ENCODE measurements at regions not wholly inside any gene's neighbourhood (a gene's known extent, or its start where the extent isn't known, plus 50 kb on each side); places are given as distances from the start of the nearest gene placed in this dataset.

DNA sequence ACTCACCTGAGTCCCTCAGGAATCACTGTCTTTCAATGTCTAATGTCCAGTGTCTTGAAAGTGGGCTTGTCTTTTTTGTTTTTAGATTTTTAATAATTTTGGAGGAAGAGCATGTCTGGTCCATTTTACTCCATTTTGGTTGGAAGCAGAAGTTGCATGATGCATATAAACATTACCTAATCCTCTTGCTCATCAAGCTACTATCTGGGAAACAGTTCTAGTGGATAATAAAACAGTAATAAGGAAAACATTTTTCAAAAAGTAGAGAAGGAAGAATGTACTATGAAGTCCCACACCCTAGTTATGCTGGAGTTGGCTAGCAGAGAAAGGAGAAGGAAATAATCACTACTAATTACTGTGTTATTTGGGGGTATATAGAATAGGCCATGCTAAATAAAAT lies 263.7 kb downstream of the ETAA1 start:
- H3K36me3 Mint-ChIP-seq (ENCODE audit: low read depth), result no peaks in the 10 kb centered on the region
- no peak overlapping the region for H3K4me3 Mint-ChIP-seq
- H3K27me3 Mint-ChIP-seq, result no peaks in the 10 kb centered on the region
- no peak overlapping the region for H3K27ac Mint-ChIP-seq
- no peak for ATAC-seq (replicated peaks)
- no peaks in the 10 kb centered on the region for H3K4me1 Mint-ChIP-seq
- no peaks in the 10 kb centered on the region for H3K9me3 Mint-ChIP-seq

- no peaks in the 10 kb centered on the region for H3K9me3 Mint-ChIP-seq
- no peak overlapping the region for H3K27ac Mint-ChIP-seq
- ATAC-seq (replicated peaks), result no peak
- H3K27me3 Mint-ChIP-seq, result no peaks in the 10 kb centered on the region
- H3K36me3 Mint-ChIP-seq (ENCODE audit: low read depth), result no peaks in the 10 kb centered on the region
- H3K4me1 Mint-ChIP-seq, result no peaks in the 10 kb centered on the region
- no peak overlapping the region for H3K4me3 Mint-ChIP-seq
These were observed 265.1 kb downstream of the ETAA1 start for GRCh38 chr2:67662222-67662621.

DNA sequence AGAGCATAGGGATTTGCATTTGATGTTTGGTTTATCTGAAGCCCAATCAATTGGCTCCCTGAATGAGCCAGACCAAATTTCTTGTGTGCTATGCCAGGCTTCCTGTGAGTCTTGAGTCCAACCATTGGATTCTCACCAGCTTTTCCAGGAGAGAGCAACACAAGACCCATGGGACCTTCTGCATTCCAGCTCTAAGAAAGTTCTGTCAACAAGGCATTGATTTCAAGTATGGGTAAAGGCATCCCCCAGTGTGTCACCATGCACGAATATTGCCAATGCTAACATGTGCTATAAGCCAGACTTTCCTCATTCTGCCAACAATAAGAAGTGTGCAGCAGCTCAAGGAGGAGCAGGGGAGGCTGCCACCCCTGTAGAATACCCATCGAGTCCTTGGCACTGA lies 266.6 kb downstream of the ETAA1 start:
- no peak for ATAC-seq (replicated peaks)
- H3K9me3 Mint-ChIP-seq, result no peaks in the 10 kb centered on the region
- no peaks in the 10 kb centered on the region for H3K27me3 Mint-ChIP-seq

DNA sequence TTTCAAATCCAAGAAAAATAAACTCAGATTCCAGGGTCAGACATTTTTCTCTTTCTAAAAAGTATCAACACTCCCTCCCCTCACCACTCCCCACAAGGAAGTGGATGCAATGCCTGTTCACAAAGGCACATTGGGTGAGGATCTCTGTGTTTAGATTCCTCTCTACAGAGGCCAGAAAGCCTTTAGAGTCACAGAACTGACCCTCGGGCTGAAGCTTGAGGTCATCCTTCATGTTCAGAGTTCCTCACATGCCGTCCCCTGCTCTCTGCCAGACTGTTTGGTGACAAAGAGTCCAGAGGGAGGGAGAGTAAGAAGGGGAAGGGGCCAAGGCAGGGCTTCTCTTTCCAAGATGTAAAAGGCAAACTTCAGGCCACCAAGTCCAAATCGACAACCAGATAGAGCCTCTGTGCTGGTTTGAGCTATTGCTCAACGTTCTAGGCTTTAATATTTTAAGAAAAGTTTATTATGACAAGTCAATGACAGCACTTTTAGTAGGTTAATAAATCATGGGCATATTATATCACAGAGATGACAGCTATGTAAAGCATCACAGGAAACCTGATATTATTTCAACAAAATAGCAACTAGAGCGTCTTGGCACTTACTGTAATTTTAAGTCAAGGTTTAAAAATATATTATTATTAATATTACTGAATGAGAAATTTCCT lies 269.4 kb downstream of the ETAA1 start:
- H3K4me3 Mint-ChIP-seq, result no peak overlapping the region
- no peaks in the 10 kb centered on the region for H3K27me3 Mint-ChIP-seq
- H3K4me1 Mint-ChIP-seq, result no peaks in the 10 kb centered on the region
- no peaks in the 10 kb centered on the region for H3K36me3 Mint-ChIP-seq (ENCODE audit: low read depth)
- no peaks in the 10 kb centered on the region for H3K9me3 Mint-ChIP-seq
- no peak for ATAC-seq (replicated peaks)
- H3K27ac Mint-ChIP-seq, result no peak overlapping the region

More for the DNA sequence above, 266.6 kb downstream of the ETAA1 start:
- Mint-ChIP-seq H3K4me3 (no peak overlapping the region), H3K4me1 (no peaks in the 10 kb centered on the region), H3K27ac (no peak overlapping the region), H3K36me3 (ENCODE audit: low read depth) (no peaks in the 10 kb centered on the region)

GRCh38 chr2:67667054-67667908 lies 270.1 kb downstream of the ETAA1 start:
- Mint-ChIP-seq H3K4me3 (no peak overlapping the region), H3K9me3 (no peaks in the 10 kb centered on the region), H3K27ac (no peak overlapping the region), H3K36me3 (ENCODE audit: low read depth) (no peaks in the 10 kb centered on the region), H3K4me1 (no peaks in the 10 kb centered on the region), H3K27me3 (no peaks in the 10 kb centered on the region)
- ATAC-seq (replicated peaks), result no peak

DNA sequence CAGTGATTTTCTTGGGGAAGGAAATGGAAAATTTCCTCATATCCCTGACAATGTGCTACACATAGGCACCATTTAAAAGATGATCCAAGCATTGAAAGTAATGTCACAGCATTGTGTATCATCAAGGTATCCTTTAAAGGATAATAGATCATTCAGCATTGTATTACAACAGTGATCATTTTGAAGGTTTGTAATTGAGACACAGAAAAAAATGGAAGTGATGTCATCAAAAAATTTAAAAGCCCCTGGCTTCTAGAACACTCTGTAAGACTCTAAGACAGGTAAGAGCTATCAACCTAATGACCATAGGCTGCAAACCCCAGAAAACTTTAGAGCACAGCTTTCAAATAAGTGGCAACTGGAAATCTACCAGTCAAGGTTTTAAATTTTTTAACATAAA lies 271.4 kb downstream of the ETAA1 start:
- Mint-ChIP-seq H3K4me1 (no peaks in the 10 kb centered on the region), H3K27ac (no peak overlapping the region), H3K27me3 (no peaks in the 10 kb centered on the region), H3K9me3 (no peaks in the 10 kb centered on the region), H3K4me3 (no peak overlapping the region), H3K36me3 (ENCODE audit: low read depth) (no peaks in the 10 kb centered on the region)
- ATAC-seq (replicated peaks), result no peak

DNA sequence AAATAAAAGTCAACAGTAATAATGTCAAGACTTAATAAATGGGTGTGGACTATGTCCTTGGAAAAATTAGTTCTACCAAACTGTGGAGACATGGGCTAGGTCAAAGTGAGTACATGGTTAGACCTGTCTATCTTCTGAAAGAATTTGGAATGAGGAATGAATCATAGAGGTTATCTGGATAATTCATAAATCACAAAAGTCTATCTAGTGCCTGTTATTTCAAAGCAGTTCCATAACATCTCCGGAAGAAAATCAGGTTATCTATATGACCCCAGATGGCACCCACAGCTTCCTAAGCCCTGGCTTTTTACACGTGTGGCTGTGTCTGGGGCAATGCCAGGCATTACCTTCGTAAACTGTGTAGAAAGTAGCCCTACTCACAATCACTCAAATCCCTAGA lies 272.0 kb downstream of the ETAA1 start:
- Mint-ChIP-seq H3K36me3 (ENCODE audit: low read depth) (no peaks in the 10 kb centered on the region), H3K9me3 (no peaks in the 10 kb centered on the region), H3K27me3 (no peaks in the 10 kb centered on the region)

GRCh38 chr2:67669766-67670165 lies 272.6 kb downstream of the ETAA1 start:
- H3K4me3 Mint-ChIP-seq, result no peak overlapping the region
- no peaks in the 10 kb centered on the region for H3K36me3 Mint-ChIP-seq (ENCODE audit: low read depth)
- H3K9me3 Mint-ChIP-seq, result no peaks in the 10 kb centered on the region
- ATAC-seq (replicated peaks), result no peak
- no peaks in the 10 kb centered on the region for H3K4me1 Mint-ChIP-seq
- H3K27me3 Mint-ChIP-seq, result no peaks in the 10 kb centered on the region
- H3K27ac Mint-ChIP-seq, result no peak overlapping the region

More for the DNA sequence above, 272.0 kb downstream of the ETAA1 start:
- no peak for ATAC-seq (replicated peaks)
- H3K4me3 Mint-ChIP-seq, result no peak overlapping the region
- no peak overlapping the region for H3K27ac Mint-ChIP-seq
- H3K4me1 Mint-ChIP-seq, result no peaks in the 10 kb centered on the region

DNA sequence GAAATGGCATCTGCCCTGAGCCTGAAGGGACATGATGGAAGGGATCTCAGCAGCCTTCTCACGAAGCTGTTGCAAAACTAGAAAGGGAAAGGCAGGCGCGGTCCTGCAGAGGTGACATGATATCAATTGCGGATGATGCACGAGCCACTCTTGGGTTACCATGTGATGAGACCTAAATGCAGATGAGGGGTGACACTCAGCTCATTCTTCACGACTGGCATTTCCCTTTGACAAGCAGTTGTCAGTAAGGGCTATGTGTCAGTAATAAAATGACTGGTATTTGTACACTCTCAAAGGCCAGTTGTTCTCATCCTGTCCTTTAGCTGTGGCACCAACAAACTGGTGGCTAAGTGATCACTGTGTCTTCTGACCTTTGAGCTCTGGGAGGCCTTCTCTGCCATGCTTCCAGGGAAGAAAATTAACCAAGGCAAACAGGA lies 273.6 kb downstream of the ETAA1 start:
- H3K27ac Mint-ChIP-seq, result no peak overlapping the region
- no peaks in the 10 kb centered on the region for H3K36me3 Mint-ChIP-seq (ENCODE audit: low read depth)
- H3K9me3 Mint-ChIP-seq, result no peaks in the 10 kb centered on the region
- no peak for ATAC-seq (replicated peaks)
- no peak overlapping the region for H3K4me3 Mint-ChIP-seq
- no peaks in the 10 kb centered on the region for H3K27me3 Mint-ChIP-seq
- H3K4me1 Mint-ChIP-seq, result no peaks in the 10 kb centered on the region

- Mint-ChIP-seq H3K4me3 (no peak overlapping the region), H3K9me3 (no peaks in the 10 kb centered on the region), H3K27ac (no peak overlapping the region), H3K4me1 (no peaks in the 10 kb centered on the region), H3K27me3 (no peaks in the 10 kb centered on the region), H3K36me3 (ENCODE audit: low read depth) (no peaks in the 10 kb centered on the region)
- no peak for ATAC-seq (replicated peaks)
These were observed 274.6 kb downstream of the ETAA1 start for GRCh38 chr2:67671464-67672450.

- Mint-ChIP-seq H3K4me3 (no peak overlapping the region), H3K9me3 (peaks cover 4% of the 10 kb centered on the region), H3K27ac (no peak overlapping the region), H3K27me3 (peaks cover 4% of the 10 kb centered on the region), H3K36me3 (ENCODE audit: low read depth) (no peaks in the 10 kb centered on the region), H3K4me1 (no peaks in the 10 kb centered on the region)
- ATAC-seq (replicated peaks), result no peak
These were observed 277.5 kb downstream of the ETAA1 start for GRCh38 chr2:67674668-67675067.

DNA sequence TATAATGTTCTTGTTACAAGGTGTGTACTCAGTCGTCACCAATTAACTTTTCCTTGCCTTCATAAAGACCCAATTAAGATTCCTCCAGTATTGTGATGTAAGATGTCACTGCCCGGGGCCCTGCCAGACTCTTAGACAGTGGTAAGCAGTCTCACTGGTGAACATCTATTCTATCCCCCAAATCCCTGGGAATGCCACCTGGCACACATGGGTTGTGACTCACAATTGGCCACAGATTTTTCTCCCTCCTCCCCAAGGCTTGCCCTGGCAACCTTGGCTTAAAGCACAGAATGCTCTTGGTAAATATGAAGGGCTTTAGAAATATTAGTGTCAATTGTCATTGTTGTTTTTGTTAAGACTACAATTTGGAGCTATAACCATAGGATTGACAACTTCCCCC lies 287.9 kb downstream of the ETAA1 start:
- peaks cover 21% of the 10 kb centered on the region for H3K27me3 Mint-ChIP-seq
- no peak for ATAC-seq (replicated peaks)
- H3K4me3 Mint-ChIP-seq, result no peak overlapping the region

DNA sequence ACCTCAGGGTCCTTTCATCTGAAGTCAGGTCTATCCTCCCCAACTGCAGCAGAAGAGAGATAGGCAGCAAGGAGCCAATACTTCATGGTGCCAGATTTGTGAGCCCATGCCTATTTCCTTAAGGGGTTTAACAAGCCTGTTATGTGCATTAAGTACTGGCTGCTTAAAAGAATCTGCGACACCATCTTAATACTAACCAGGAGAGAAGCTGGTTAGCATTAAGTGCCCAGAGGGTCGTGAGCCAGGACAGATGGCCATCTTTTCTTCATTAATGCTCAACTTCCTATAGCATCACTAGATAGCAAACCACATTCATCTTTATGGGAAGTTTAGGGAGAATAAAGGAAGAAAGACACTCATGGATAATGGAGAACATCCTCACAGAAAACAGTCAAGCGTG lies 289.1 kb downstream of the ETAA1 start:
- Mint-ChIP-seq H3K4me1 (no peaks in the 10 kb centered on the region), H3K27ac (no peak overlapping the region)

More for the DNA sequence above, 287.9 kb downstream of the ETAA1 start:
- peaks cover 7% of the 10 kb centered on the region for H3K9me3 Mint-ChIP-seq
- no peak overlapping the region for H3K27ac Mint-ChIP-seq
- H3K36me3 Mint-ChIP-seq (ENCODE audit: low read depth), result no peaks in the 10 kb centered on the region
- no peaks in the 10 kb centered on the region for H3K4me1 Mint-ChIP-seq

DNA sequence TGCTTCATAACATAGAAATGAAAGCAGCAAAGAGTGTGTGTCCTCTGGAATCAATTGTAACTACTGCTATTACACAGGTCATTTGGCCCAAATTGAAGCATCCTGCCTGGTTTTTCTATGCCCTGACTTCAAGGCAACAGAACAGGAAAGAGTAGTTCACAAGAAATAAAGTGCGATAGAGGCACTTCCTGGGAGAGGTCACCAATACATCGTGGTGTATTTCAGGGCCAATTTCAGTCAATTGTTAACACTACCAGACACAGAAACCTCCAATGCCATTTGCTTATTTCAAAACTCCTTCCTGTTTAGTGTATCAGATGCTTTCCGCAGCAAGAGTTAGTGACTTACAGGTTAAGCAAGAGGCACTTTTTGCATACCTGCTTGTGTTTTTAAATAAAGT lies 292.1 kb downstream of the ETAA1 start:
- Mint-ChIP-seq H3K4me1 (no peaks in the 10 kb centered on the region), H3K36me3 (ENCODE audit: low read depth) (no peaks in the 10 kb centered on the region), H3K27ac (no peak overlapping the region), H3K4me3 (no peak overlapping the region), H3K9me3 (no peaks in the 10 kb centered on the region), H3K27me3 (peaks cover 21% of the 10 kb centered on the region)
- no peak for ATAC-seq (replicated peaks)

More for the DNA sequence above, 289.1 kb downstream of the ETAA1 start:
- ATAC-seq (replicated peaks), result no peak
- peaks cover 6% of the 10 kb centered on the region for H3K9me3 Mint-ChIP-seq
- peaks cover 20% of the 10 kb centered on the region for H3K27me3 Mint-ChIP-seq
- H3K36me3 Mint-ChIP-seq (ENCODE audit: low read depth), result no peaks in the 10 kb centered on the region
- H3K4me3 Mint-ChIP-seq, result no peak overlapping the region

All from activated T-helper 17 cell treated with anti-CD3 and anti-CD28 coated beads, Interleukin-2, amount 50 U/mL, for 72 hours (primary cell).